HG03064 (cell line): ENCODE measurements at regions not wholly inside any gene's neighbourhood (a gene's known extent, or its start where the extent isn't known, plus 50 kb on each side); places are given as distances from the start of the nearest gene placed in this dataset.

Experiments used
- ATAC-seq: cut with Tn5 transposase; IDR thresholded peaks from one replicate; pipeline ENCODE4 v1.9.1; 2021; ENCODE audit warnings: low read depth; ENCODE audit not compliant: unreplicated experiment

DNA sequence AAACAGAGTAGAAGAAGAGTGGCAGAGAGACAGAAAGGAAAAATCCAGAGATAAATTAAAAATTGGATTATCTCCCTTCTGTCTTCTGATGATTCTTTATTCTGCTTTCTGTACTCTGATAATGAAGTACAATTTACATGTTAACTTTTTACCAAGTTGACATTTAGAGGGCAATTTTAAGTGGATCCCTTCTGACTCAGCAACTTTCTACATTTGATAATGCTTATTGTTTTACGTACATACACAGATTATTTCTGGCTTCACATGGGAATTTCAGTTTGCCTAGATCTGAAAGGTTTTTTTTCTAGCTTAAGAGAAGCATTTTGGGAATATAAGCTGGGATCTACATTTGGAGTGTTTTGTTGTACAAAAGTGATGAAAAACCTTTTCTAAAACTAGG, 491.3 kb downstream of the OTOL1 start:
- no peak for ATAC-seq

DNA sequence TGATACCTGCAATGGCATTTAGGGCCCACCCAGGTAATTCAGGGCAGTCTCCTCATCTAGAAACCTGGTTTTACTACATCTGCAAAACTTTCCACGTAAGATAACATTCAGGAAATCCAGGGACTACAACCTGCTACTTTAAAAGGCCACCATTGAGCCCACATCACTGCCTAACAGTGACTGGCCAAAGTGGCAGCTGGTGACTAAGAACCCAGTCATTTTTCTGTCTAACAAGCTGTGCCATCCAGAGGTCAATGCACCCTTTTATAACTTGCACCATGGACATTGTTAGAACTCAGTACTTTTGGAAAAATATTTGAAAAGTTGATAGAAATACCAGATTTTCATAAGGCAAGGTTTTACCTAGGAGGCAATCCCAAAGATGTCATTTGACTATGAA, 492.4 kb downstream of the OTOL1 start:
- no peak for ATAC-seq

DNA sequence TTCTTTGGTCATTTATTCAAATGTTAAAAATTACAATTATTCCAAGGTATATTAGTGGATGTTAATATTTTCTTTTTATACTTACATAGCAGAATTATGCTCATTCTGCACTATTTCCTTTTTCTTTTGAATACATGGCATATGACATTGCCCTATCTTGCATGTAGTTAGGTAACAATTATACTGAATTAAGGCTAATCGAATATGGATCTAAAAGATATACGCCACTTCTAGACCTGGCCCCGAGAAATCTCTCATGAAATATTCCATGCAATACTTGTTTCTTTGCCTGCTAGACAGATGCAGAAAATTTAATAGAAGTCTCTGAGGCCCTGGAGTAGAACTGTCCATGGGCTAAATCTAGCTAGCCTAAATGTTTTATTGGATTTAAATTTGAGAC, 493.4 kb downstream of the OTOL1 start:
- ATAC-seq: no peak

DNA sequence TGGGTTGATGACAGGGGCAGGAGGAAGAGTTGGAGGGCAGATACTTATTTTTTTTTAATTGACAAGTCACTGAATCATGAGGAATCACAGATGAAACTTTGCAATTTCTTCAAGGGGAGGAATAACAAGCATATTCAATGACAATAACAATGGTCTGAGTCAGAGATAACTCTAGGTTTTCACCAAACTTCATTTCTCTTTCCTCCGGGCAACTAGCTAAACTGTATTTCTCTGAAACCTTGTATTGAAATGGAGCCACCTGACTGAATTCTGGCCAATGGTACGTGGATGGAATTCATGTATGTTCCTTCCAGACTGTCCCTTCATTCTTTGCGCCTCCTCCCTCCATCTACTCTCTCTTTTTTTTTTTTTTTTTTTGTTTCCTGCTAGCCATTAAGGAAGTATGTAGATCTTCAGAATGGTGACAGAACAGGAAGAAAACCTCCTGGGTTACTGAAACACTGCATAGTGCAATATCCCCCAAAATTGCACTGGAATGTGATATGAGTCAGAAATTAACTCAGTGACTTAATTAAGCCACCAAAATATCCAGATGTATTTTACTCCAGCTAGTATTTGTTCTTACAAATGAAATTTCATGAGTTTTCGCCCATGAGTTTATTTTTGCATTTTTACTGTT, 495.4 kb downstream of the OTOL1 start:
- no peak for ATAC-seq

DNA sequence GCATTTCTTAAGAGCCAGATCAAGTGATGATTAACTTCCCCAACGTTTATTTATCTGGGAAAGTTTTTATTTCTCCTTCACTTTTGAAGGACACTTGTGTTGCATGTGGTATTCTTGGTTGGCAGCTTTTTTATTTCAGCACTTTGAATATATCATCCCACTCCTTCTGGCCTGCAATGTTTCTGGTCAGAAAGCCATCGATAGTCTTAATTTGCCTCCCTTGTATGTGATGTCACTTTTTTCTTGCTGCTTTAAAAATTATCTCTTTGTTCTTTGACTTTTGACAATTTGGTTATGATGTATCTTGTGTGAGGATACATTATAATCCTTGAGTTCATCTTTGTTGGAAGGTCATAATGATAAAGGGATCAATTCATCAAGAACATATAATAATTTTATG, 503.2 kb downstream of the OTOL1 start:
- no peak for ATAC-seq

DNA sequence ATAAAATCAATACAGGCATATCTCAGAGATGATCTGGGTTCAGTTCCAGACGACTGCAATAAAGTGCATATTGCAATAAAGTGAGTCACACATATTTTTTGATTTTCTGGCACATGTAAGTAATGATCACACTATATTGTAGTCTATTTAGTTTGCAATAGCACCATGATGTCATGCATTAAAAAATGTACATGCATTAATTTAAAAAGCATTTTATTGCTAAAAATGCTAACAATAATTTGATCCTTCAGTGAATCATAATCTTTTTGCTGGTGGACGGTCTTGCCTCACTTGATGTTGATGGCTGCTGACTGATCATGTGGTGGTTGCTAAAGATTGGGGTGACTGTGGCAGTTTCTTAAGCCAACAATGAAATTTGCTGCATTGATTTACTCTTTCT, 511.1 kb downstream of the OTOL1 start:
- no peak for ATAC-seq

DNA sequence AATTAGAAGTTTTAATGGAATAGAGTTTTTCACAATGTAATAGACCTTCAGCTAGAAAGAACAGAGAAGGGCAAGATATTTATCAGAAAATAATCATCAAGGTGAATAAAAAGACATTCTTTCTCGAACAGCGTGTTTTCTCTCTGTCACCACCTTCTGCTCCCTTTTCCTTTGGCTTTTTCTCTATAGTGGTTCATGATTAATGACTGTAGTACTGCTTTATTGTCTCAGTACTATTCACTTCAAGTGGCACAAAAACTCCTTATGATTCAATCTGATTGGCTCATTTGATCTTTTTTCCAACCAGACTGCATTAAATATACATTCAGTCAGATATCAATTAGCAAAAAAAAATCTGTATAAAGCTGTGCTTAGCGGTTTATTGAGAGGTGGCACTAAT, 516.0 kb downstream of the OTOL1 start:
- no peak for ATAC-seq

DNA sequence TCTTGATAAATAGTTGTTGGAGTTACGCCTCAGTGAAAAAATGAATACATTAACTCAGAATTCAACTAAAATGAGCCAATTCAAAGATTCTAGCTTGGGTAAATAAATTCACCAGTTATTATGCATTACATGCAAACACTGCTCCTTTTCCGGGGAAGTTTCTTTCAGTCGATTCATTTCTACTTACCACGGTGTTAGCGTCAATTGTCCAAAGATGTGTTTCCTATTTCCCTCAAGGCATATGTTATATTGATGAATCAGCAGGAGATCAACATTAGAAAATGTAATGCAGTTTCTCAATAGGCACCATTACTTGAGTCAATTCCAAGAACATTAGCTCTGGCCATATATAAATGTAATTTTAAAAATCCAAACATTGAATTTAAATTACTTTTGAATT, 517.7 kb downstream of the OTOL1 start:
- ATAC-seq: no peak

DNA sequence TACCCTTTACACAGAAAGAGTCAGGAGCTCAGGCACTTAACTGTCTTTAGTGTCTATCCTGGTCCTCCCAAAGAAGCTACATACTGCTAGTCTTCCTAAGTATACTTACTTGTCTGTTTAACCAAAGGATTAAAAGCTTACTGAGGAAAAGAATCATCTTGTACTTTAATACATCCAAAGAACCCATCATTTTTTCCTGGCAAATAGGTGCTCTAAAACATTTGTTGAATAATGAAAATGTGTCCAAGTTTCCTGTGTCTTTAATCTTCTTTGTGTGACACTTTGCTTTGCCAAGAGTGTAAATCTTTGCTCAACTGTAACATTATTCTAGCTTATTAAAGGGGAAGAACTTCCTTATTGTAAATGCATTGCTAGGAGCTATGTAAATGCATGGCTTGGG, 519.2 kb downstream of the OTOL1 start:
- no peak for ATAC-seq

DNA sequence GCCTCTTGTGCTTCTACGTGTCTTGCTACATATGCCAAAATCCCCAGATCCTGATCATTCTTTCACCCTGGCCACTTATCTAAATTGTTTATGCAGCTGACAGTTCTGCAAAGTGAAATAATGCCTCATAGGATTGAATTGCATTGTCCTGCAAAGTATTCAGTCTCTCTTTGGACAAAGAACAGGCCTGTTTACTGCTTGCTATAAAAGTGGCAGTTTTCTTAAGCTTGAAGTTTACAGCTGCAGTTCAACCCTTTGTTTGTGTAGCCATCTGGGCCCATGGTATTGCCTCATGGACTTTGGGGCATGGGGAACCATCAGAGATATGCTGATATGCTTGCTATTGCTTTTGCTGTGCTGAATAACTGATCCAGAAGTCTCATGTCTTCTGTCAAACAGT, 523.2 kb downstream of the OTOL1 start:
- no peak for ATAC-seq

DNA sequence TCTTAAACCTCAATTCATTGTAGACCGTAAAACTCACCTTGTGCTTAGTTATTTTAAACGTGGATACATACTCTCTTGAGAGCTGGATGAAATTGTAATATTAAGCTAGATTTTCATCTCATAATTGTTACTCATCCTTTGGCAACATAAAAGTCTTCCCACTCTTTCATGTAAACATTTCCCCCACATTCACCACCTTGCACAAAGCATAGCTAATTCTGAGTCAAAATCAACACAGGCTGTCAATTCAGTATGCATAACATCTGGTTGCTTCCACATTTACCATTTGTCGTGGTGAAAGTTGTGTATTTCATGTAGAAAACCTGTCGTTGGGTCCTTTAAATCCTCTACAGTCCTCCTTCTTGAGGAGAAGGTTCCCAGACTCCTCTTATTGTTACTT, 524.6 kb downstream of the OTOL1 start:
- no peak for ATAC-seq

DNA sequence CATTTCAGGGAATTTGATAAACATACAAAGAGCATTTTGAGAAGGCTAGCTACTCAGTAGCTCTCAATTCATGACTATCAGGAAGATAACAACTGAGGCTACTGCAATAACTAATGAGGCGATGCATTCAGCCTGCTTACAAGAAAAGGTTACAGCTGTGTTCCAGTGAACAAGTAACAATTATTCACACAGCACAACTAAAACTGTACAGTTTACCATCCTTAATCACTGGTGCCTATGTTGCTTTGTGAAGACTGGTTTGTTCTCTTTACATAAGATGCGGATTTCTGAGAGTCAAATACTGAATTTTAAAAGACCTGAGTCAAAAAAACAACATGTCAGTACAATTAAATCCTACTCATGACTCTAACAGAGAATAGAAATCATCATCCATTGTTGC, 526.3 kb downstream of the OTOL1 start:
- no peak for ATAC-seq

DNA sequence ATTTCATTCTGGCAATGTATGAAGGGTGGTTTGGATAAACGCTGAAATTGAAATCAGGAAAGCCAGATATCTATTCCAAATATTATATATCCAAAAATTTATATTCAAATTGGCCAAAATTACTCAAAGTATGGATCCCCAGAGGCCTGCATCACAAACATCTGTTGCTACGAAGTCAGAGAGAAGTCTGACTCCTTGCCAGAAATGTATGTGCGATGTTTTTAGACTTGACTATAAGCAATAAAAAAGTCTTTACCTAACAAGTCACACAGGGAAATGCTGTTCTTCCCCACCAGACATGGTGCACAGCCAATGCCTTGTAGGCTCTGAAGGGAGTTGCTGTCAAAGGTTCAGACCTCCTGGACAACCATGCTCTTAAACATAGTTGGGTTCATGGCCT, 533.1 kb downstream of the OTOL1 start:
- ATAC-seq: no peak

DNA sequence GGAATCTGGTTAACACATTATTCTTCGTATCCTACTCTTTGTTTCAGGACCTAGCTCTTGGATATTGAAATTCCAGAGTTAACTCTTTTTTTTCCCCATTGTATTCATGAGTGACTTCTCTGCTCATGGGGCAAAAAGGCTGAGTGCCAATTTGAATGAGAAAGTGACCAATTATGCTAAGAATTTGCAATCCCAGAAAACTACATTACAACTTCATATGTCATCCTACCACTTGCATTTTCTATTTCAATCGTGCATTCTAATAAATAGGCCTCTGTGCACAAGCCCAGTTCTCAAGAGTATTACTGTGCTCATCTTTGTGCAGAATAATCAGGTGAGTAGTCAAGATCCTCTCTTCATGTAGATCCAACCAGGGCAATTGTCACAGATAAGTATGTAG, 537.8 kb downstream of the OTOL1 start:
- ATAC-seq: no peak

DNA sequence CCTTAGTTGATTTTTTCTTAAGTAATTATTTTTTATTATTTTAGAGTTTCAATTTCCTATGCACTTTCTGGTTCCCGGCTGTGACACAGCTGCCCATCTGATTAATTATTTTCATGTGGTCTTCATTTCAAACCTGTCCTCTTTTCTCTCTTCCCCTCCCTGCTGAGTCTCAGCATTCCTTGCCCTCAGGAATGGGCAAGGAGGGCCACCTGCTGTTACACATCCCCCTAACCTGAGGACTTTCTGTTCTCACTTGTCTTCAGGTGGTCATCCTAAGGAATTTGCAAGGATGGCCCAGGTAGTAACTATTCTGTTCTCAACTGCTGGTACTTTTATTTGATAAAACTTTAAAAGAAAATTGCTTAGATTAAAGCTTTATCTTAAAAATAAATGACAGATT, 545.0 kb downstream of the OTOL1 start:
- ATAC-seq: no peak

DNA sequence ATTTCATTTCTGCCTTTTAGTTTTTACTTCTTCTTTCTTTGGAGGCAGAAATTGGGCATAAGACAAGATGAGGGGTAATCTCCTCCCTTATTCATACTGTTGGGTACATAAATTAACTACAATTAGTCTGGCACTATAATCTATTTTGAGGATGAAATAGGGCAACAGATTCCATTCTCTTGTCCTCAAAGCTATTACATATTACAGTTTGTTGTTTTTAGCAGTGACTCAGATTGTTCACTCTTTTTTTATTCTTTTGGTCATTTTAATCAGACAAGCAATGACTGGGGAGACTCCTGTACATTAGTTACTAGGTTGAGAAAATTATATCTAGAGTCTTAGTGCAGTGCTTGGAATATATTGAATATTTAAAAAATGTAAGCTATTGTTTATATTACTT, 556.0 kb downstream of the OTOL1 start:
- no peak for ATAC-seq

DNA sequence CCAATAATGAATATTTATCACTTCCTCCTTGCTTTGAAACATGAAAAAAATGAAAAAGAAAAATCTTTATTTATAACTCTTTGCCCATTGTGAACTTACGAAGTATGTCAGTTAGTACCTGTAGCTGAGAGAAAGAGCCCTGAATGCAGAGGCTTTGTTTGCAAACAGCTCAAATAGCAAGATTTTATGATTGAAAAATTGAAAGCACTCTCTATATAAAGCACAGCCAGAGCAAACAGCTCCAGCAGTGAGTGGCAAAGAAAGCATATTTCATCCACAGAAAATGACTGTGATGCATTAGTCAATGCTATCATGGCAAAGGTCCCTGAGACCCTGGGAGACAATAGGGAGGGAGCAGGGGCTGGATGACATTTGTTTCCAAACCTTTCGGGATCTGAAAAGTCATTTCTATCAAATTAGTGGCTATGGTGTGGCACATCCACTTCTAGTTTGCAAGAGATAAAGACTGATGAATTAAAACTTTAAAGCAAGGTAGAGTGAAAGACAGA, 576.1 kb downstream of the OTOL1 start:
- no peak for ATAC-seq

DNA sequence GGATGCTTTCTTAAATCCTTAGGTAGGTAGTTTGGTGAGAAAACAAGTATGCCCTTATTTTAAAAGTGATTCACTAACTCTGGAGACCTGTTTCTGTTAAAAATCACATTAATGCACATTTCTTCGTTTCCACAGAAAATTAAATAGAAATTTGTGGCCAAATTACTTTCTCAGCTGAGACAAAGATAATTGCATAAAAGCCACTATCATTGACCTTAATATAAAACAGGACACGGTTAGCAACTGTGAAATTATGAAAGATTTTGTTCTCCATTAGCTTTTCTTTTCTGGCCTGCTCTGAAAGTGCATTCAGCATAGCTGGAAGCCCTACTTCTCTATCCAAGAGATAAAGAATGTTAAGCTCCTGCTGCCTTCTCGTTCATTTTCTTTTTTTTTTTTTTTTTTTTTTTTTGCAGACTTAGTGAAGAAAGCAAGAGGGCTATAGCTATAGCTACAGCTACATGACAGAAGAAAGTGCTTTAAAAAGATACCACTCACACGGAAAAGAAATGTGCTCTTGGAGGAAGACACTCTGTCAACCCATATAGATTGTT, 576.9 kb downstream of the OTOL1 start:
- ATAC-seq: no peak

DNA sequence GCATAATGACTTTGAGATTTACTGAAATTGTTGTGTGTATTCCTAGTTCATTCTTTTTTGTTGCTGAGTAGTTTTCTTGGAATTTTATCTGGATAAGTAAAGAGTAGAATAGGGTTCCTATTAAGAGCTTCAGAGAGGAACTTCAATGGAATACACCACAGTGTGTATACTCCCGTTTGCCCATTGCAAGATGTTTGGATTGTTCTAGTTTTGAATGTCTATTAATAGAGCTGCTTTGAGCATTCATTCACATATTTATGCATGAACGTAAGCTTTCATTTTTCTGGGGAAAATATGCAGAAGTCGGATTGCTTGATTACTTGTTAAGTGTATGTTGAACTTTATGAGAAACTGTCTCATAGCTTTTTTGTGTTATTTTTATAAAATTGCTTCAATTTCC, 580.5 kb downstream of the OTOL1 start:
- ATAC-seq: no peak

DNA sequence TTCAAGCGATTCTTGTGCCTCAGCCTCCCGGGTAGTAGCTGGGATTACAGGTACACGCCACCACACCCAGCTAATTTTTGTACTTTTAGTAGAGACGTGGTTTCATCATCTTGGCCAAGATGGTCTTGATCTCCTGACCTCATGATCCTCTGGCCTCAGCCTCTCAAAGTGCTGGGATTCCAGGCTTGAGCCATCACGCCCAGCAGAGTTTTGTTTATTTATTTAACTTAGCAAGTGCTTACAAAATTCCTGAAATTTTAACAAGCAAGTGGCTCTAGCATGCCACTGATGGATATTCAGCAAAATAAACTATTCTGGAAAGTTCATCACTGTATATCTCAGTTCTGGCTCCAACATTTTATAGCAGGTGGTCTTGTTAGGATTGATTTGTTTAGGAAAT, 585.9 kb downstream of the OTOL1 start:
- no peak for ATAC-seq

DNA sequence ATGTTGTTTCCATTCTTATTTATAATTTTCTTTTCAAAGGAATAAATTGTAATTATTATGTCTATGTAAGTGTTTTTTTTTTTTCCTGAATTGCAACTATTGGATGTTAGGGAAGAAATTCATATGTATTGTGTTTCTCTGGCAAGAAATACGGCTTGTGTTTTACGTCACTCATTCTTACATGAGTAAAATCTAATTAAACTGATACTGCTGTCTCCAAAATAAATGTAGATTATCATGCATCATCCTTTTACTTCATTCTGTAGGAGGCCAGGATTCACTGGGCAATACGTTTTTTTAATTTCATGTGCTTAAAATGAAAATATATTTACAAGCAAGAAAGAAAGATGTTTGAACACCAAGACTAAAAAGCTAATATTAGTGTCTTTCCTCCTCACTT, 590.8 kb downstream of the OTOL1 start:
- ATAC-seq: no peak

DNA sequence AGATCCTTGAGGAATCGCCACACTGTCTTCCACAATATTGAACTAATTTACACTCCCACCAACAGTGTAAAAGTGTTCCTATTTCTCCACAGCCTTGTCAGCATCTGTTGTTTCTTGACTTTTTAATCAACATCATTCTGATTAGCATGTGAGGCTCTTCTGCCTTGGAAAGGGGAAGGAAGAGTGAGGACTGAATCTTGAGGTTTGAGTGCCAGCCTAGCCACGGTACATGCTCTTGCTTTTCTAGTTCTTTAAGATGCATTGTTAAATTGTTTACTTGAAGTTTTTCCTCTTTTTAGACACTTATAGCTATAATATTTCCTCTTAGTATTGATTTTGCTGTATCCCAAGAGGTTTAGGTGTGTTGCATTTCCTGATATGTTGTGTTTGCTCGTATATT, 596.1 kb downstream of the OTOL1 start:
- no peak for ATAC-seq

DNA sequence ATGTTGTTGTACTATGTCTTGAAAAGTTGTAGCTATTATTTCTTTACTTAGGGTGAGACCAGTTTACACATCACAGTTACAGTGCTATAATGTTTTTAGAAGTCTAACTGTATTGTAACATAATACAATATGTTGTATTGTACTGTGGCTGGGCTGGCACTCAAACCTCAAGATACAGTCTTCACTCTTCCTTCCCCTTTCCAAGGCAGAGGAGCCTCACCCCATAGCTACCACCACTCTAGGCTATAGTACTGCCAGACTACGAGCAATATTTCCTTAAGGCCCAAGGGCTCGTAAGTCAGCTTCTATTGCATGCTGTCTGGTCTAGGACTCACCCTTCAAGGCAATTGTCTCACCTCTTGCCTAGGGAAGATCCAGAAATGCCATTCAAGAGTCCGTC, 597.7 kb downstream of the OTOL1 start:
- no peak for ATAC-seq
